Myocyte (in vitro differentiated cells): ENCODE measurements at regions not wholly inside any gene's neighbourhood (a gene's known extent, or its start where the extent isn't known, plus 50 kb on each side); places are given as distances from the start of the nearest gene placed in this dataset.
"Not testable (repeated sequence)": the region's sequence is repeated elsewhere in the genome, so short reads cannot be mapped to it uniquely, and the experiment has no call there.

Experiments
- DNase-seq: peaks from one replicate; pipeline ENCODE4 v3.0.0-alpha.2; 2012; ENCODE audit warnings: low read depth

DNA sequence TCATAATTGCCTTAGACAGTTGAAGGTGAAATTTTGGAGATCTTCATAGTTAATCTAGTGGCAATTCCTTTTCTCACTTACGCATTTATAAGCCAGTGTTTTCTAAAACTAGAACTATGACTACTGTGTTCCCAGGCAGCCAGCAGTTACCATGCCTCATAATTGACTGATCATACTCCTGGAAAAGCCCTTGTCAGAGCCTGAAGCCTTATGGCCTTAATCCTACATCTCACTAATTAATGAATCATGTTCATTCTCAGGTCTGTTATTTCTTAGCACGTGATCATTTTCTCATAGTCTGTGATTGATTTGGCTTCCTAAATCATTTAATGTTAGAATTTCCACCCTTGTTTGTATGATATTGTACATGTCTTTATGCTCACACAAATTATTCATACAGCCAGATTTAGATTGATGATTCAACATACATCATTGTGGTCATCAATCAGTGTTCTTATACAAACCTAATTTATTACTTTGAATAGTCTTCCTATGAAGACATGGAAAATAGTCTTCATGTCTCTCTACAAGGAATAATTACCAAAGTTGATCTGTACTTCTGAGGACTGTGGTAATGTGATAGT lies 132.6 kb upstream of the ASCC3 start:
- peak; percentile 4 for DNase-seq

GRCh38 chr6:101015541-101015940 lies 134.4 kb upstream of the ASCC3 start:
- DNase-seq: no peak

- no peak for DNase-seq
Observed at GRCh38 chr6:101016163-101016562, 135.0 kb upstream of the ASCC3 start.

- DNase-seq: no peak
Observed at GRCh38 chr6:101018157-101018556, 137.0 kb upstream of the ASCC3 start.

- DNase-seq: no peak
Observed at GRCh38 chr6:101021504-101021903, 140.4 kb upstream of the ASCC3 start.

GRCh38 chr6:101042966-101043365 lies 161.8 kb upstream of the ASCC3 start:
- no peak for DNase-seq

- DNase-seq: no peak
Observed at GRCh38 chr6:101058296-101058695, 177.2 kb upstream of the ASCC3 start.

GRCh38 chr6:101066481-101066880 lies 185.4 kb upstream of the ASCC3 start:
- no peak for DNase-seq

DNA sequence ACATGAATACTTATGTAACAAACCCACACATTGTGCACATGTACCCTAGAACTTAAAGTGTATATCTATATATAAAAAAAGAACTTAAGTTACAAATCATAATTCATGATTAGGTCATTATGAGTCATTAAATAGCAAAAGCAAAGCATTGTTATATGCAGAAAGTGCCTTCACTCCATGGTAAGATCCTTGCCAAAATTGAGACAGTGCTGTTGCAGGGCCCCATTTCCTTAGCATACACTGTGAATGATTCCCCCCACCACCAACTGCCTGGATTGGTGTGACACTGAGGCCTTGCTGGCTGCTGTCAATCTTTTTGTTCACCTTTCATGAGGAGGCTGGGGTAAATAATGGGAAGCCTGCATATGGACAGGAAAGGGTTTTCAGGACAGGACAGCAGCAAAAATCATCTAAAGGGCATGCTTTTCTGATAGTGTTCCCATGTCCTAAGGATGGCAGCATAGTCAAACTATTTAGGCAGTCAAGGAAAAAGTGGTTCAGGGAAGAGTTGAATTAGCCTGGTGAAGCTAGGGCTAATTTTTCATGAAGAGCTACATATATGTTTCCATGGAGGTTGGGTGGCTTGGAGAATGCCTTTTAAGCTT lies 188.2 kb upstream of the ASCC3 start:
- DNase-seq: peak; percentile 12

DNA sequence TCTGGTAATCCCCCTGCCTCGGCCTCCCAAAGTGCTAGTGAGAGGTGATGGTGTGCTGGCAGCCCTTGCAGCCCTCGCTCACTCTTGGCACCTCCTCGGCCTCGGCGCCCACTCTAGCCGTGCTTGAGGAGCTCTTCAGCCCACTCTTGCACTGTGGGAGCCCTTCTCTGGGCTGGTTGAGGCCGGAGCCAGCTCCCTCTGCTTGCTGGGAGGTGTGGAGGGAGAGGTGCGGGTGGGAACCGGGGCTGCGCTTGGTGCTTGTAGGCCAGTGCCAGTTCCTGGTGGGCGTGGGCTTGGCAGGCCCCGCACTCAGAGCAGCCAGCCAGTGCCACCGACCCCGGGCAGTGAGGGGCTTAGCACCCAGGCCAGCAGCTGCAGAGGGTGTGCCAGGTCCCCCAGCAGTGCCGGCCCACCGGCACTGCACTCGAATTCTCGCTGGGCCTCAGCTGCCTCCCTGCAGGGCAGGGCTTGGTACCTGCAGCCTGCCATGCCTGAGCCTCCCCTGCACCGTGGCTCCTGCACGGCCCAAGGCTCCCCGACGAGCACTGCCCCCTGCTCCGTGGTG lies 189.0 kb upstream of the ASCC3 start:
- no peak for DNase-seq

DNA sequence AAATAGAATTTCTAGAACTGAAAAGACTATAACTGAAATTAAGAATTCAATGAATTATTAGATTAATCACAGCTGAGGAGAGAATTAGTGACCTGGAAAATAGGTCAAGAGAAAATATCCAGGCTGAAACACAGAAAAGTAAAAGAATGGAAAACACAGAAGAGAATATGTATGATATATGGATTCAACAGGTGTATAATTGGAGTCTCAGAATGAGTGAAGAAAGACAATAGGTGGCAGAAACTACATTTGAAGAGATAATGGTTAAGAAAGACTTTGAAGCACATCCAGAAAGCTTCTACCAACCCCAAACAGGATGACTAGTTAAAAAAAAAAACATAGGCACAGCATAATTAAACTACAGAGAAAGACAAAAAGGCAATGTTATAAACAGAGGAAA lies 196.2 kb upstream of the ASCC3 start:
- no peak for DNase-seq

DNA sequence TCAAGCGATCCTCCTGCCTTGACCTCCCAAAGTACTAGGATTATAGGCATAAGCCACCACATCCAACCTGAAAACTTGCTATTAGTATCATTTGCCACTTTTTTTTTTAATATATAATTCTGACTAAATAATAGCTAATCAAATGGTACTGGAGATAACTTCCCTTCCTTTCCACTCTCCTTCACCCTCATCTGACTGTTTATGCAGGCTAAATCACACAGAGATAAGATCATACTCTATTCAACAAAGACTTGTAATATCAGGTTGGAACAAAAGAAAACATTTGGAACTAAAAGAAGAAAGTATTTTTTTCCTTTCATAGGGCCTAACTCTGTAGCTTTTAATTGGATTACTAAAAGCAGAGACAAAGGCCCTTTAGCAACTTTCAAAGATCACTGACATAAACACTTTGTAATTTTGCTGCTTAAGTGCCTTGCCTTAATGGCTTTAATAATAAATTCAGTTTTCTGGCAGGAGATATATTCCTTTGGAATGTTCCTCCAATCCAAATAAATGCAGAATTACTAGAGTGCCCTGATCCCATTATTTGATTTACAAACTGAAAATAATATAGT lies 198.7 kb upstream of the ASCC3 start:
- no peak for DNase-seq

GRCh38 chr6:101080597-101080996 lies 199.5 kb upstream of the ASCC3 start:
- no peak for DNase-seq

- peak; percentile 42 for DNase-seq
Observed at GRCh38 chr6:101083533-101084175, 202.5 kb upstream of the ASCC3 start.

GRCh38 chr6:101085327-101085726 lies 204.2 kb upstream of the ASCC3 start:
- DNase-seq: peak; percentile 25

DNA sequence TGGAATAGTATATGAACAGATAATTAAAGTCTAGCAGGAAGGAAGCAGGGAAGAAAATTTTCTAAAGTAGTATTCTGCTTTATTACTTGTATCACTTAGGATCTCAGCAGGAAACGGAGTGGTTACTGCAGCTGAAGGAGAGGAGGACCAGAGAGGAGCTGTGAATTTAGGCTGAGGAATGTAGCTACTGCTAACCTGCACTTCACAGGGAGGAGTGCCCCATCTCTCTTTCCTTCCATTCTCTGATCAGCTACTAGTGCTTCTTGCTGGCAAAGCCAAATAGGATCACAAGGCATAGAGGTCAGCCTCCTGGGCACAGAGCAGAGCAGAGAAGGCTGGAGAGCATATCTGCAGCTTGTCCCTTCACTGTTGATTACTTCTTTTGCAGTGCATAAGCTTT lies 205.3 kb upstream of the ASCC3 start:
- DNase-seq: no peak

- no peak for DNase-seq
Observed at GRCh38 chr6:101088594-101088993, 207.5 kb upstream of the ASCC3 start.

DNA sequence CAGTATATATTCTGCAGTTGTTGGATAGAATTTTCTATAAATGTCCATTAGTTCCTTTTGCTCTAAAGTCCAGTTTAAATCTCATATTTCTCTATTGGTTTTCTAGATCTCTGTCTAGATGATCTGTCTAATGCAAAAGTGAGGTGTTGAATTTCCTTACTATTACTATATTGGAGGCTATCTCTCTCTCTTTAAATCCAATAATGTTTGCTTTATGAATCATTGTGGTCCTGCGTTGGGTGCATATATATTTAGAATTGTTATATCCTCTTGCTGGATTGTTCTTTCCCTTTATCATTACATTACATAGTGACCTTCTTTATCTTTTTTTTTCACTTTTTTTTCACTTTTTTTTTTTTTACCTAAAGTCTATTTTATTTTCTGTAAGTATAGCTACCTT lies 208.5 kb upstream of the ASCC3 start:
- no peak for DNase-seq

DNA sequence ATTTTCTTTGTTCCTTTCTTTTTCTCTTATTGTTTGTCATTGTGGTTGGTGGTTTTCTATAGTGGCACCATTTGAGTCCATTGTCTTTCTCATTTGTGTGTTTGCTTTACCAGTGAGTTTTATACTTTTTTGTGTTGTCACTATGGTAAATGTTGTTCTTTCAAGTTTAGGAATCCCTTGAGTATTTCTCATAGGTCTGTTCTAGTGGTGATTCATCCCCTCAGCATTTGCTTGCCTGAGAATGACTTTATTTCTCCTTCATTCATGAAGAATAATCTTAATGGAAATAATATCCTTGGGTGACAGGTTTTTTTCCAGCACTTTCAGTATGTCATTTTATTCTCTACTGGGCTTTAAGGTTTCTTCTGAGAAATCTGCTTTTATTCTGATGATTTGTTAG lies 209.2 kb upstream of the ASCC3 start:
- no peak for DNase-seq

GRCh38 chr6:101098605-101099004 lies 217.5 kb upstream of the ASCC3 start:
- not testable (repeated sequence) for DNase-seq

- DNase-seq: no peak
Observed at GRCh38 chr6:101102702-101103101, 221.6 kb upstream of the ASCC3 start.

- no peak for DNase-seq
Observed at GRCh38 chr6:101108286-101108685, 227.2 kb upstream of the ASCC3 start.
